ENCODE measurements at regions not wholly inside any gene's neighbourhood (a gene's known extent, or its start where the extent isn't known, plus 50 kb on each side); places are given as distances from the start of the nearest gene placed in this dataset.

DNA sequence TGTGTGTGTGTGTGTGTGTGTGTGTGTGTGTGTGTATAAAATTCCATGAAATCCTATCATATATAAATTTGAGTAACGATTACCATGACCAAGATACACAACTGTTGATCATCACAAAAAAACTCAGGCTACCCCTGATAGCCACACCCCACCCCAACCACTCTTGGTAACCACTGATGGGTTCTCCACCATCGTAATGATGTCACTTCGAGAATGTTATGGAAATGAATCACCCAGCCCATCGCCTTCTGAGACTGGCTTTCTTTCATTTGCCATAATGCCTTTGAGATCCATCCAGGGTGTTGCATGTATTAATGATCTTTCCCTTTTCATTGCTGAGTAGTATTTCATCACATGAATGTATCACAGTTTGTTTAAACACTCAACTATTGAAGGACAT, 496.0 kb downstream of the MIAT start:
- TF ChIP-seq TAF1 (IDR thresholded peaks at IDR 0.05; ENCODE audit: low read depth, low read length) (no peak), CTCF (IDR thresholded peaks at IDR 0.05; ENCODE audit: control extremely low read depth in 1 of 3, insufficient read depth in 1 of 3, low read depth in 1 of 3, low read length in 3 of 3) (no peak)

All from H1 (cell line).